ENCODE measurements at regions not wholly inside any gene's neighbourhood (a gene's known extent, or its start where the extent isn't known, plus 50 kb on each side); places are given as distances from the start of the nearest gene placed in this dataset.
A peak's percentile ranks its signal among the peaks of the same experiment; 100 is the strongest.

GRCh38 chr7:97630116-97630515 is 101.8 kb upstream of the TAC1 start:
- DNase-seq (ENCODE audit: low spot score), result no peak

DNA sequence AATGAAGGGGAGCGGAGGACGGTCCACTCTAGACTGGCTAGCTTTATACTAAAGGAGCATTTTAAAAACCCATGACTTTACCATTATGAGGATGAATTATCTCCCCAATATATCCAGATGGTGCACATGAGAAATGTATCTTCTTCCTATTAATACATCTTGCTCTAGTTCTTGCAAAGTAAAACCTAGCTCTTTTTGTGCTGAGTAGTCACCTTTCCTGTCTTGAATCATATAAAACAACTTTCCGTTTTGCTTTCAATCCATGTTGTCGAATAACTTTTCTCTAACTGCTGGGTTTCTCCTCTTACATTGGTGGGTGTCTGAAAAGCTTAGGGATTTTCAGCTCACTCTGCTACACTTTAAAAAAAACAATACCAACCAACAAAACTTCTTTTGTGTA is 96.3 kb upstream of the TAC1 start:
- DNase-seq (ENCODE audit: low spot score), result no peak

GRCh38 chr7:97639036-97639435 is 92.8 kb upstream of the TAC1 start:
- peak; percentile 89 for DNase-seq (ENCODE audit: low spot score)

DNA sequence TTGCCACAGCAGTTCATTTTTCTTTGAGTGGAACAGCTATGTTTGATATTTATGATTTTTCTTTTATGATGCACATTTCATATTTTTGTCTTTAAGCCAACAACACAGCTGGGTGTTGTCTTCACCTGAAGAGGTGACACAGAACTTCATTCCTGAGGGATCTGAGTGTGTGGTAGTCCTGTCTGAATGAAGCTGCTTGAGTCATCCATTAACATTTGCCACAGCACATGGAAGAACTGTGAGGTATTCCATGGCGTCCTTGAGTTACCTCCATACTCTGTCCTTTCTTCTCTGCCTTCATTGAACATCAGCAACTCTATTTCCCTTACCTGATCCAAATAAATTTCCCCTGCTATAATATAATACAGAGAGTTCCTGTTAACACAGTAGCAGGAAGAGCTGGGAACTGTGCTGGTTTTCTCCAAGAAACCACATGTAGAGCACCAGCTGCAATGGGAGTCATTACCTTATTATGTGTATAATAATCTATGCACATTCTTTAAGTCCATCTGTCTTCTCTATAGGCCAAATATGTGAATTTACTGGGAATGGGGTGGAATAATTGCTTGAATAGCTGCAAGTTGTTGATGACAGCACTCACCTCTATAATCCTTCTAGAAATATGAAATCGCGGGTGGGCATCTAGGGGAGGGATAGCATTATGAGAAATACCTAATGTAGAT is 72.4 kb upstream of the TAC1 start:
- no peak for DNase-seq (ENCODE audit: low spot score)

- DNase-seq (ENCODE audit: low spot score), result no peak
These were observed 64.5 kb upstream of the TAC1 start for GRCh38 chr7:97667359-97667758.

GRCh38 chr7:97671571-97671970 is 60.3 kb upstream of the TAC1 start:
- DNase-seq (ENCODE audit: low spot score), result no peak

- no peak for DNase-seq (ENCODE audit: low spot score)
These were observed 51.3 kb upstream of the TAC1 start for GRCh38 chr7:97680622-97681021.
